ENCODE measurements at regions not wholly inside any gene's neighbourhood (a gene's known extent, or its start where the extent isn't known, plus 50 kb on each side); places are given as distances from the start of the nearest gene placed in this dataset.

- intact Hi-C loops (cut with micrococcal nuclease; ENCODE audit: unreplicated experiment), result no loop called here
- no peaks in the 10 kb centered on the region for H3K79me2 ChIP-seq (ENCODE audit: insufficient read depth, low read depth, low read length)
- no peaks in the 10 kb centered on the region for H3K36me3 ChIP-seq (ENCODE audit: insufficient read depth, low read length)
- H3K27ac ChIP-seq (ENCODE audit: low read depth, low read length, poor library complexity, severe bottlenecking), result no peak overlapping the region
- no peak overlapping the region for H3K4me2 ChIP-seq (ENCODE audit: low read length)
- ChIA-PET POLR2A (interaction anchor here (0.6 to 0.9 kb wide), 2 partner anchors 11 to 547 kb away, joined by 3 to 6 read pairs; no protein-coding TSS in a partner anchor), CTCF (ENCODE audit: unreplicated experiment) (no interaction called here)
- no peak overlapping the region for H2AFZ ChIP-seq (ENCODE audit: low read length)
- no peak for DNase-seq (ENCODE audit: low spot score)
- H3K9me2 ChIP-seq (ENCODE audit: insufficient read depth, low read length), result no peaks in the 10 kb centered on the region
- H3K9me3 ChIP-seq (ENCODE audit: low read length), result no peaks in the 10 kb centered on the region
- H3K4me1 ChIP-seq (ENCODE audit: insufficient read depth, low read length, poor library complexity, severe bottlenecking), result no peaks in the 10 kb centered on the region
- TF ChIP-seq CTCF (conservative IDR thresholded peaks at IDR 0.05; ENCODE audit: low read length) (no peak), EZH2phosphoT487 (IDR thresholded peaks at IDR 0.05; ENCODE audit: borderline replicate concordance, low read depth, low read length) (no peak)
- no TSS peak for BruUV-seq (replicated peaks)
- H4K20me1 ChIP-seq (ENCODE audit: insufficient read depth, low read length), result no peaks in the 10 kb centered on the region
- H3K4me3 ChIP-seq (ENCODE audit: low read depth, low read length, poor library complexity, severe bottlenecking), result no peak overlapping the region
Measured at GRCh38 chr10:89845541-89846280, 144.3 kb downstream of the KIF20B start.

GRCh38 chr10:89846281-89846630, 144.9 kb downstream of the KIF20B start:
- ChIA-PET CTCF (ENCODE audit: unreplicated experiment) (no interaction called here), POLR2A (no interaction called here)
- no TSS peak for BruUV-seq (replicated peaks)
- intact Hi-C loops (cut with micrococcal nuclease; ENCODE audit: unreplicated experiment), result no loop called here
- no peaks in the 10 kb centered on the region for H4K20me1 ChIP-seq (ENCODE audit: insufficient read depth, low read length)
- no peak overlapping the region for H2AFZ ChIP-seq (ENCODE audit: low read length)
- H3K4me1 ChIP-seq (ENCODE audit: insufficient read depth, low read length, poor library complexity, severe bottlenecking), result no peaks in the 10 kb centered on the region
- H3K36me3 ChIP-seq (ENCODE audit: insufficient read depth, low read length), result no peaks in the 10 kb centered on the region
- H3K79me2 ChIP-seq (ENCODE audit: insufficient read depth, low read depth, low read length), result no peaks in the 10 kb centered on the region
- no peak overlapping the region for H3K27ac ChIP-seq (ENCODE audit: low read depth, low read length, poor library complexity, severe bottlenecking)
- H3K4me2 ChIP-seq (ENCODE audit: low read length), result no peak overlapping the region
- no peak overlapping the region for H3K4me3 ChIP-seq (ENCODE audit: low read depth, low read length, poor library complexity, severe bottlenecking)
- no peaks in the 10 kb centered on the region for H3K9me2 ChIP-seq (ENCODE audit: insufficient read depth, low read length)
- DNase-seq (ENCODE audit: low spot score), result no peak
- no peaks in the 10 kb centered on the region for H3K9me3 ChIP-seq (ENCODE audit: low read length)
- TF ChIP-seq EZH2phosphoT487 (IDR thresholded peaks at IDR 0.05; ENCODE audit: borderline replicate concordance, low read depth, low read length) (no peak), CTCF (conservative IDR thresholded peaks at IDR 0.05; ENCODE audit: low read length) (no peak)

GRCh38 chr10:89846786-89847185, 145.4 kb downstream of the KIF20B start:
- Histone ChIP-seq H3K27ac (ENCODE audit: low read depth, low read length, poor library complexity, severe bottlenecking) (no peak overlapping the region), H2AFZ (ENCODE audit: low read length) (no peak overlapping the region), H3K4me2 (ENCODE audit: low read length) (no peak overlapping the region), H3K79me2 (ENCODE audit: insufficient read depth, low read depth, low read length) (no peaks in the 10 kb centered on the region), H4K20me1 (ENCODE audit: insufficient read depth, low read length) (no peaks in the 10 kb centered on the region), H3K9me3 (ENCODE audit: low read length) (no peaks in the 10 kb centered on the region), H3K4me3 (ENCODE audit: low read depth, low read length, poor library complexity, severe bottlenecking) (no peak overlapping the region), H3K4me1 (ENCODE audit: insufficient read depth, low read length, poor library complexity, severe bottlenecking) (no peaks in the 10 kb centered on the region), H3K9me2 (ENCODE audit: insufficient read depth, low read length) (no peaks in the 10 kb centered on the region), H3K36me3 (ENCODE audit: insufficient read depth, low read length) (no peaks in the 10 kb centered on the region)
- intact Hi-C loops (cut with micrococcal nuclease; ENCODE audit: unreplicated experiment), result no loop called here
- no peak for DNase-seq (ENCODE audit: low spot score)
- no TSS peak for BruUV-seq (replicated peaks)
- CTCF ChIA-PET (ENCODE audit: unreplicated experiment), result no interaction called here
- TF ChIP-seq CTCF (conservative IDR thresholded peaks at IDR 0.05; ENCODE audit: low read length) (no peak), EZH2phosphoT487 (IDR thresholded peaks at IDR 0.05; ENCODE audit: borderline replicate concordance, low read depth, low read length) (no peak)
- POLR2A ChIA-PET, result interaction anchor here (1.4 kb wide), 1 partner anchor 16 kb away, joined by 3 read pairs; no protein-coding TSS in a partner anchor

Measured in OCI-LY7 (cell line).